ENCODE measurements at regions not wholly inside any gene's neighbourhood (a gene's known extent, or its start where the extent isn't known, plus 50 kb on each side); places are given as distances from the start of the nearest gene placed in this dataset.

DNA sequence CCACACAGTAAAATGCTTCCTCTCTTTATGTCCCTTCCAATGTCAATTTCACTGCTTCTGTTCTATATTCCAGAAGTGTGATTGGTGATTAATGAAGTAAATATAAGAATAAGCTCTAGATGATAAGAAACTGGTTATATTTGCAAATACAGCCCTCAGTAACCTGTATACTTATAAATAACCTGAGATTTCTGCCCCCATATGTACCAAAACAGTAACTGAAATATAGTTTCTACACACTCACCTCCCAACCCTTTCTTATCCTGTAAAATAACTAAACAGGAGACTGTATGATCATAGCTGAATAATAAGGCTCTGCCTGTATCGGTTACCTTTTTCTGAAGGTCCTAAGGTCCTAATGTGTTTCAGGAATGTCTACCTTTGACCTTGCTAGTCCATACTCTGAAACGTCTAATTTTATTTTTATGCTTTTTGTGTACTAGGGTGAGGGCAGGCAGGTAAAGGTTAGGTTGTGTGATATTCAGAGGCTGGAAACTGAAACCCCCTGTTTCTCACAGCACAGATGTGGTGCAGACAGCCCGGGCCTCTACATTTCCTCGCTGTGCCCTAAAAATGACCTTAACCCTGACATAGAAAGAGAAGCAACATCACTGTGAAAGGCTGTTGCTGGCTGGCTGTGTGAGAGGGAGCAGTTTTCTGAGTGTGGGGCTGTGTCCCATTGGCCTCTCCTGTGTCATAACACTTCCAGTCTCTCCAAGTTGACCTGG is 378.8 kb downstream of the CENPW start:
- Histone ChIP-seq H2BK120ac (ENCODE audit: low read depth, low read length, poor library complexity, severe bottlenecking) (no peak overlapping the region), H3K4ac (ENCODE audit: low read depth, low read length) (no peak overlapping the region), H2AFZ (ENCODE audit: low read length) (no peak overlapping the region), H4K8ac (replicated peaks; ENCODE audit: insufficient read length, low read depth, low read length) (no peak overlapping the region), H3K9me3 (ENCODE audit: control insufficient read depth, low read depth, low read length) (no peaks in the 10 kb centered on the region), H4K5ac (ENCODE audit: insufficient read length, low read depth, low read length) (no peak overlapping the region), H2BK15ac (ENCODE audit: low read depth, low read length) (no peak overlapping the region), H2BK5ac (ENCODE audit: insufficient read length, low read length) (no peak overlapping the region), H3K56ac (ENCODE audit: insufficient read length, low read depth, low read length) (no peak overlapping the region), H3K4me2 (ENCODE audit: insufficient read depth, insufficient read length, low read length) (no peak overlapping the region), H3K79me2 (ENCODE audit: insufficient read depth, low read length) (no peaks in the 10 kb centered on the region), H4K20me1 (ENCODE audit: control insufficient read depth, insufficient read depth, insufficient read length) (no peaks in the 10 kb centered on the region), H3K23me2 (ENCODE audit: insufficient read length, low read depth, low read length, poor library complexity, severe bottlenecking) (no peaks in the 10 kb centered on the region), H3K27ac (ENCODE audit: insufficient read length, low read depth, low read length) (no peak overlapping the region), H2BK12ac (ENCODE audit: insufficient read length, low read depth, low read length) (no peak overlapping the region), H3K14ac (ENCODE audit: insufficient read depth, low read length) (no peak overlapping the region), H2AK5ac (ENCODE audit: insufficient read length, low read length) (no peak overlapping the region), H2BK20ac (ENCODE audit: low read depth, low read length, poor library complexity, severe bottlenecking) (no peak overlapping the region), H3K27me3 (ENCODE audit: insufficient read depth, low read length) (no peaks in the 10 kb centered on the region), H3K4me1 (ENCODE audit: insufficient read depth, low read length) (no peaks in the 10 kb centered on the region), H3T11ph (ENCODE audit: low read length) (no peak overlapping the region), H4K91ac (ENCODE audit: insufficient read length, low read depth, low read length) (no peak overlapping the region), H3K79me1 (ENCODE audit: insufficient read depth, low read depth, low read length, poor library complexity, severe bottlenecking) (no peaks in the 10 kb centered on the region), H3K23ac (ENCODE audit: insufficient read length, low read depth, low read length) (no peak overlapping the region), H3K9ac (ENCODE audit: extremely low read depth, insufficient read length, low read length) (no peak overlapping the region), H3K18ac (ENCODE audit: insufficient read length, low read depth, low read length) (no peak overlapping the region)
- TF ChIP-seq, protein P1, sequence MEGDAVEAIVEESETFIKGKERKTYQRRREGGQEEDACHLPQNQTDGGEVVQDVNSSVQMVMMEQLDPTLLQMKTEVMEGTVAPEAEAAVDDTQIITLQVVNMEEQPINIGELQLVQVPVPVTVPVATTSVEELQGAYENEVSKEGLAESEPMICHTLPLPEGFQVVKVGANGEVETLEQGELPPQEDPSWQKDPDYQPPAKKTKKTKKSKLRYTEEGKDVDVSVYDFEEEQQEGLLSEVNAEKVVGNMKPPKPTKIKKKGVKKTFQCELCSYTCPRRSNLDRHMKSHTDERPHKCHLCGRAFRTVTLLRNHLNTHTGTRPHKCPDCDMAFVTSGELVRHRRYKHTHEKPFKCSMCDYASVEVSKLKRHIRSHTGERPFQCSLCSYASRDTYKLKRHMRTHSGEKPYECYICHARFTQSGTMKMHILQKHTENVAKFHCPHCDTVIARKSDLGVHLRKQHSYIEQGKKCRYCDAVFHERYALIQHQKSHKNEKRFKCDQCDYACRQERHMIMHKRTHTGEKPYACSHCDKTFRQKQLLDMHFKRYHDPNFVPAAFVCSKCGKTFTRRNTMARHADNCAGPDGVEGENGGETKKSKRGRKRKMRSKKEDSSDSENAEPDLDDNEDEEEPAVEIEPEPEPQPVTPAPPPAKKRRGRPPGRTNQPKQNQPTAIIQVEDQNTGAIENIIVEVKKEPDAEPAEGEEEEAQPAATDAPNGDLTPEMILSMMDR (conservative IDR thresholded peaks at IDR 0.05) = no peak
- H3K27ac Mint-ChIP-seq = no peak overlapping the region
- no CpG with 5 or more reads among the region's 4 CpGs for WGBS (ENCODE audit: extremely low coverage, insufficient read length, low lambda C conversion rate)
- H3K4me1 Mint-ChIP-seq = peaks cover 21 to 26% of the 10 kb centered on the region in 2 experiments
- no peaks in the 10 kb centered on the region for H3K36me3 Mint-ChIP-seq (ENCODE audit: insufficient read depth in 1 of 3, low read depth in 3 of 3)
- H3K27me3 Mint-ChIP-seq (ENCODE audit: low read depth) = no peaks in the 10 kb centered on the region
- H3K9me3 Mint-ChIP-seq = no peaks in the 10 kb centered on the region
- H3K4me3 Mint-ChIP-seq = no peak overlapping the region
- DNase-seq = no peak

Measured in H9 (cell line).